Duodenal mucosa (tissue), 2 donors: ENCODE measurements at regions not wholly inside any gene's neighbourhood (a gene's known extent, or its start where the extent isn't known, plus 50 kb on each side); places are given as distances from the start of the nearest gene placed in this dataset.

ENCODE experiments used
- H3K27ac ChIP-seq: one replicate; pipeline ENCODE4 v1.7.0; 2013; ENCODE audit warnings: low read depth, low read length
- H3K27me3 ChIP-seq, 2 donors: one replicate each; pipeline ENCODE4 v1.7.0; 2013; ENCODE audit warnings: low read length in 2 of 2, control low read depth in 1 of 2; ENCODE audit not compliant: insufficient read depth in 2 of 2, control insufficient read depth in 1 of 2
- H3K36me3 ChIP-seq, 2 donors: one replicate each; pipeline ENCODE4 v1.7.0; 2013; ENCODE audit warnings: low read length in 2 of 2, control low read depth in 1 of 2; ENCODE audit not compliant: insufficient read depth in 2 of 2, control insufficient read depth in 1 of 2
- H3K4me1 ChIP-seq, 2 donors: one replicate each; pipeline ENCODE4 v1.7.0; 2013; ENCODE audit warnings: low read length in 2 of 2, control low read depth in 1 of 2; ENCODE audit not compliant: insufficient read depth in 2 of 2, control insufficient read depth in 1 of 2
- H3K4me3 ChIP-seq, 2 donors: one replicate each; pipeline ENCODE4 v1.7.0; 2013; ENCODE audit warnings: low read length in 2 of 2, low read depth in 1 of 2
- H3K9ac ChIP-seq, 2 donors: one replicate each; pipeline ENCODE4 v1.7.0; 2013; ENCODE audit warnings: low read length in 2 of 2, low read depth in 1 of 2
- H3K9me3 ChIP-seq, 2 donors: one replicate each; pipeline ENCODE4 v1.7.0; 2013; ENCODE audit warnings: low read length in 2 of 2, control low read depth in 1 of 2; ENCODE audit not compliant: control insufficient read depth in 1 of 2

- Histone ChIP-seq H3K27me3 (no peaks in the 10 kb centered on the region), H3K9ac (no peak overlapping the region), H3K27ac (no peak overlapping the region), H3K9me3 (no peaks in the 10 kb centered on the region), H3K4me3 (no peak overlapping the region), H3K36me3 (no peaks in the 10 kb centered on the region), H3K4me1 (no peaks in the 10 kb centered on the region)
These were observed 243.5 kb upstream of the CAND1 start for GRCh38 chr12:67025543-67026114.

GRCh38 chr12:67026487-67027246 lies 242.5 kb upstream of the CAND1 start:
- Histone ChIP-seq H3K4me3 (no peak overlapping the region), H3K27me3 (no peaks in the 10 kb centered on the region), H3K27ac (no peak overlapping the region), H3K4me1 (no peaks in the 10 kb centered on the region), H3K9ac (no peak overlapping the region), H3K9me3 (no peaks in the 10 kb centered on the region), H3K36me3 (no peaks in the 10 kb centered on the region)

- no peaks in the 10 kb centered on the region for H3K36me3 ChIP-seq
- no peak overlapping the region for H3K9ac ChIP-seq
- H3K27ac ChIP-seq, result no peak overlapping the region
- no peaks in the 10 kb centered on the region for H3K4me1 ChIP-seq
- H3K27me3 ChIP-seq, result no peaks in the 10 kb centered on the region
- H3K9me3 ChIP-seq, result no peaks in the 10 kb centered on the region
- no peak overlapping the region for H3K4me3 ChIP-seq
These were observed 240.6 kb upstream of the CAND1 start for GRCh38 chr12:67028529-67028928.

- Histone ChIP-seq H3K4me1 (no peaks in the 10 kb centered on the region), H3K9me3 (no peaks in the 10 kb centered on the region), H3K27me3 (no peaks in the 10 kb centered on the region), H3K36me3 (no peaks in the 10 kb centered on the region), H3K27ac (no peak overlapping the region), H3K4me3 (no peak overlapping the region), H3K9ac (no peak overlapping the region)
These were observed 234.9 kb upstream of the CAND1 start for GRCh38 chr12:67034110-67034879.

GRCh38 chr12:67035121-67035520 lies 234.0 kb upstream of the CAND1 start:
- Histone ChIP-seq H3K36me3 (no peaks in the 10 kb centered on the region), H3K4me3 (no peak overlapping the region), H3K9ac (no peak overlapping the region), H3K9me3 (no peaks in the 10 kb centered on the region), H3K4me1 (no peaks in the 10 kb centered on the region), H3K27me3 (no peaks in the 10 kb centered on the region), H3K27ac (no peak overlapping the region)

- no peak overlapping the region for H3K9ac ChIP-seq
- no peaks in the 10 kb centered on the region for H3K27me3 ChIP-seq
- H3K9me3 ChIP-seq, result no peaks in the 10 kb centered on the region
- H3K4me1 ChIP-seq, result no peaks in the 10 kb centered on the region
- H3K27ac ChIP-seq, result no peak overlapping the region
- H3K4me3 ChIP-seq, result no peak overlapping the region
- no peaks in the 10 kb centered on the region for H3K36me3 ChIP-seq
These were observed 230.7 kb upstream of the CAND1 start for GRCh38 chr12:67038486-67038885.

- H3K9me3 ChIP-seq, result no peaks in the 10 kb centered on the region
- no peak overlapping the region for H3K4me3 ChIP-seq
- no peaks in the 10 kb centered on the region for H3K27me3 ChIP-seq
- H3K4me1 ChIP-seq, result no peaks in the 10 kb centered on the region
- H3K36me3 ChIP-seq, result no peaks in the 10 kb centered on the region
- H3K27ac ChIP-seq, result no peak overlapping the region
- H3K9ac ChIP-seq, result no peak overlapping the region
These were observed 228.9 kb upstream of the CAND1 start for GRCh38 chr12:67039995-67040860.

GRCh38 chr12:67040861-67041137 lies 228.4 kb upstream of the CAND1 start:
- no peak overlapping the region for H3K9ac ChIP-seq
- H3K27ac ChIP-seq, result no peak overlapping the region
- no peaks in the 10 kb centered on the region for H3K27me3 ChIP-seq
- no peaks in the 10 kb centered on the region for H3K4me1 ChIP-seq
- H3K4me3 ChIP-seq, result no peak overlapping the region
- H3K9me3 ChIP-seq, result no peaks in the 10 kb centered on the region
- H3K36me3 ChIP-seq, result no peaks in the 10 kb centered on the region

GRCh38 chr12:67042697-67043131 lies 226.4 kb upstream of the CAND1 start:
- no peak overlapping the region for H3K27ac ChIP-seq
- H3K9me3 ChIP-seq, result no peaks in the 10 kb centered on the region
- no peaks in the 10 kb centered on the region for H3K4me1 ChIP-seq
- no peaks in the 10 kb centered on the region for H3K27me3 ChIP-seq
- H3K9ac ChIP-seq, result no peak overlapping the region
- H3K4me3 ChIP-seq, result no peak overlapping the region
- no peaks in the 10 kb centered on the region for H3K36me3 ChIP-seq

GRCh38 chr12:67043771-67044170 lies 225.4 kb upstream of the CAND1 start:
- H3K36me3 ChIP-seq, result no peaks in the 10 kb centered on the region

More at GRCh38 chr12:67043771-67044170, 225.4 kb upstream of the CAND1 start:
- no peaks in the 10 kb centered on the region for H3K9me3 ChIP-seq
- H3K27ac ChIP-seq, result no peak overlapping the region
- no peaks in the 10 kb centered on the region for H3K27me3 ChIP-seq
- H3K4me3 ChIP-seq, result no peak overlapping the region
- H3K9ac ChIP-seq, result no peak overlapping the region
- H3K4me1 ChIP-seq, result no peaks in the 10 kb centered on the region
